DOHH2 (cell line): ENCODE measurements at regions not wholly inside any gene's neighbourhood (a gene's known extent, or its start where the extent isn't known, plus 50 kb on each side); places are given as distances from the start of the nearest gene placed in this dataset.
A peak's percentile ranks its signal among the peaks of the same experiment; 100 is the strongest.

ENCODE experiments used
- CTCF ChIP-seq: fragments of 200-600 bp; sonication (generic); IDR thresholded peaks from one replicate; pipeline ENCODE4 v1.5.1; 2014; ENCODE audit warnings: antibody characterized with exemption, mild to moderate bottlenecking, low read depth, low read length; ENCODE audit not compliant: poor library complexity, severe bottlenecking
- EZH2phosphoT487 ChIP-seq: fragments of 200-600 bp; sonication (generic); IDR thresholded peaks from 2 replicates; pipeline ENCODE4 v1.6.1; 2017; ENCODE audit warnings: borderline replicate concordance, mild to moderate bottlenecking, antibody characterized with exemption, low read length, moderate library complexity, mixed read lengths

DNA sequence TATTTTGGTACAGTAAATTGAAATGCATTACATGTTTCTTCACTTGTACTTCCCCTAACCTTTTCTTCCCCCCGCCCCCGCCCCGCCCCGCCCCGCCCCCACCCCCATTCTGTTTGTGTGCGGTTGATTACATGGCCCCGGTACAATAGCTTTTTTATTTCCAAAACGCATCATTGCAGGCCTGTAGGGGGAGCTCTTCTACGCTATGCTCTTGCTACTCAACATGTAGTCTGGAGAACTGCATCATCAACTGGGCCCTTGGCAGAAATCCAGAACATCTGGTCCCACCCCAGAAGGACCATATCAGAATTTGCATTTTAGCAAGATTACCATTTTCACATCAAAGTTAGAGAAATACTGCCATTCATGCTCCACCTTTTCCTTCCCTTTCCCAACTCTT is 333.3 kb upstream of the DDX53 start:
- TF ChIP-seq CTCF, result peak; percentile 32
- TF ChIP-seq EZH2phosphoT487, result no peak
